ENCODE measurements at regions not wholly inside any gene's neighbourhood (a gene's known extent, or its start where the extent isn't known, plus 50 kb on each side); places are given as distances from the start of the nearest gene placed in this dataset.

DNA sequence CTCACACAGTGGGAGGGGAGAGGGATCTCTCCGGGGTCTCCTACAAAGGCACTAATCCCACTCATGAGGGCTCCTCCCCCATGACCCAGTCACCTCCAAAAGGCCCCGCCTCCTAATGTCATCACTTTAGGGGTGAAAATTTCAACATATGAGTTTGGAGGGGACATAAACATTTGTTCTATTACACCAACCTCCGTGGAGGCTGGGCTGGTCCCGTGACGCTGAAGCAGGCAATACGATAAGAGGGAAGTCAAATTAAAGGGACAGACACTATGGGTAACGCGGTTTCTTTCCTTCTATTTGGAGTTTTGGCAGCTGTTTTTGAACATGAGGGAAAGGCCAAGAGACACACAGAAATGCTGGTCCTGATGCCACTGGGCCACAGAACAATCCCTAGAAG, 175.7 kb upstream of the VASH1 start:
- 0 out of 2 replicates have a peak, but pooled peaks cover under 1% of the 10 kb centered on the region for H3K27me3 ChIP-seq (ENCODE audit: control insufficient read depth, low read length)
- TF ChIP-seq EZH2phosphoT487 (IDR thresholded peaks at IDR 0.05; ENCODE audit: borderline replicate concordance, low read length), result no peak
- no peak for TF ChIP-seq CTCF (IDR thresholded peaks at IDR 0.05; ENCODE audit: low read depth, low read length, poor library complexity, severe bottlenecking)
- H3K4me2 ChIP-seq (ENCODE audit: low read length), result no peak overlapping the region
- H3K79me2 ChIP-seq (ENCODE audit: control insufficient read depth, low read length), result no peaks in the 10 kb centered on the region
- no peak overlapping the region for H3K4me3 ChIP-seq (ENCODE audit: low read length)
- H4K20me1 ChIP-seq (ENCODE audit: control insufficient read depth, insufficient read depth, low read depth, low read length), result no peaks in the 10 kb centered on the region
- H3F3A ChIP-seq (ENCODE audit: control insufficient read depth, insufficient read depth), result no peaks in the 10 kb centered on the region
- no peaks in the 10 kb centered on the region for H3K4me1 ChIP-seq (ENCODE audit: control insufficient read depth, low read length)
- no peak overlapping the region for H3K27ac ChIP-seq (ENCODE audit: low read depth, low read length)
- H3K9me3 ChIP-seq (ENCODE audit: control insufficient read depth, insufficient read depth, low read length), result no peaks in the 10 kb centered on the region
- H3K9me2 ChIP-seq (replicated peaks; ENCODE audit: control insufficient read depth, low read length), result no peaks in the 10 kb centered on the region
- no peaks in the 10 kb centered on the region for H3K36me3 ChIP-seq (ENCODE audit: control insufficient read depth, low read length)

DNA sequence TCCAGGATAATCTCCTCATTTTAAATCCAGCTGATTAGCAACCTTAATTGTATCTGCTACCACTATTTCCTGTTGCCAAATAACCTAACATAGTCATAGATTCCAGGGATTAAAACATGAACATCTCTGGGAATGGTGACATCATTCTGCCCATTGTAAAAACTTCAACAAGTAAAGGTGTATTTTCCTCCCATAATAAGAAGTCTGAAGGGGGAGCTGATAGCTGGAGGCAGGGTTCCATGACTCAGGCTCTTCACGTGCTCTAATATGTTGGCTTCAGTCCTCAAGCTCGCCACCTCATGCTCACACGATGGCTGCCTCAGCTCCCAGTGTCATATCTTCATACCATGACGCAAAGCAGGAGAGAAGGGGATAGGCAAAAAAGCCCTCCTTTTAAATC, 172.0 kb upstream of the VASH1 start:
- H3K27me3 ChIP-seq (ENCODE audit: control insufficient read depth, low read length), result no peaks in the 10 kb centered on the region
- H3K79me2 ChIP-seq (ENCODE audit: control insufficient read depth, low read length), result no peaks in the 10 kb centered on the region
- H3K4me2 ChIP-seq (ENCODE audit: low read length), result no peak overlapping the region
- no peaks in the 10 kb centered on the region for H4K20me1 ChIP-seq (ENCODE audit: control insufficient read depth, insufficient read depth, low read depth, low read length)
- no peaks in the 10 kb centered on the region for H3K36me3 ChIP-seq (ENCODE audit: control insufficient read depth, low read length)
- no peak overlapping the region for H3K4me3 ChIP-seq (ENCODE audit: low read length)
- H3F3A ChIP-seq (ENCODE audit: control insufficient read depth, insufficient read depth), result no peaks in the 10 kb centered on the region
- no peak overlapping the region for H3K27ac ChIP-seq (ENCODE audit: low read depth, low read length)
- H3K9me2 ChIP-seq (replicated peaks; ENCODE audit: control insufficient read depth, low read length), result no peaks in the 10 kb centered on the region
- no peaks in the 10 kb centered on the region for H3K4me1 ChIP-seq (ENCODE audit: control insufficient read depth, low read length)
- no peak for TF ChIP-seq EZH2phosphoT487 (IDR thresholded peaks at IDR 0.05; ENCODE audit: borderline replicate concordance, low read length)
- no peak for TF ChIP-seq CTCF (IDR thresholded peaks at IDR 0.05; ENCODE audit: low read depth, low read length, poor library complexity, severe bottlenecking)
- no peaks in the 10 kb centered on the region for H3K9me3 ChIP-seq (ENCODE audit: control insufficient read depth, insufficient read depth, low read length)

- no peaks in the 10 kb centered on the region for H3F3A ChIP-seq (ENCODE audit: control insufficient read depth, insufficient read depth)
- H4K20me1 ChIP-seq (ENCODE audit: control insufficient read depth, insufficient read depth, low read depth, low read length), result no peaks in the 10 kb centered on the region
- H3K27ac ChIP-seq (ENCODE audit: low read depth, low read length), result no peak overlapping the region
- no peaks in the 10 kb centered on the region for H3K27me3 ChIP-seq (ENCODE audit: control insufficient read depth, low read length)
- H3K9me2 ChIP-seq (replicated peaks; ENCODE audit: control insufficient read depth, low read length), result no peaks in the 10 kb centered on the region
- no peaks in the 10 kb centered on the region for H3K9me3 ChIP-seq (ENCODE audit: control insufficient read depth, insufficient read depth, low read length)
- no peaks in the 10 kb centered on the region for H3K36me3 ChIP-seq (ENCODE audit: control insufficient read depth, low read length)
- no peak for TF ChIP-seq CTCF (IDR thresholded peaks at IDR 0.05; ENCODE audit: low read depth, low read length, poor library complexity, severe bottlenecking)
- TF ChIP-seq EZH2phosphoT487 (IDR thresholded peaks at IDR 0.05; ENCODE audit: borderline replicate concordance, low read length), result no peak
- no peak overlapping the region for H3K4me3 ChIP-seq (ENCODE audit: low read length)
- no peaks in the 10 kb centered on the region for H3K79me2 ChIP-seq (ENCODE audit: control insufficient read depth, low read length)
- no peaks in the 10 kb centered on the region for H3K4me1 ChIP-seq (ENCODE audit: control insufficient read depth, low read length)
- H3K4me2 ChIP-seq (ENCODE audit: low read length), result no peak overlapping the region
Measured at GRCh38 chr14:76591266-76591665, 170.0 kb upstream of the VASH1 start.

GRCh38 chr14:76595266-76595665, 166.0 kb upstream of the VASH1 start:
- TF ChIP-seq CTCF (IDR thresholded peaks at IDR 0.05; ENCODE audit: low read depth, low read length, poor library complexity, severe bottlenecking) (no peak), EZH2phosphoT487 (IDR thresholded peaks at IDR 0.05; ENCODE audit: borderline replicate concordance, low read length) (no peak)
- H3F3A ChIP-seq (ENCODE audit: control insufficient read depth, insufficient read depth), result no peaks in the 10 kb centered on the region
- no peaks in the 10 kb centered on the region for H3K9me2 ChIP-seq (replicated peaks; ENCODE audit: control insufficient read depth, low read length)
- H3K36me3 ChIP-seq (ENCODE audit: control insufficient read depth, low read length), result no peaks in the 10 kb centered on the region
- H3K79me2 ChIP-seq (ENCODE audit: control insufficient read depth, low read length), result no peaks in the 10 kb centered on the region
- no peaks in the 10 kb centered on the region for H3K9me3 ChIP-seq (ENCODE audit: control insufficient read depth, insufficient read depth, low read length)
- H3K27ac ChIP-seq (ENCODE audit: low read depth, low read length), result no peak overlapping the region
- H3K4me1 ChIP-seq (ENCODE audit: control insufficient read depth, low read length), result no peaks in the 10 kb centered on the region
- peaks cover 4% of the 10 kb centered on the region; the same call in 1 of the 2 replicates for H3K27me3 ChIP-seq (ENCODE audit: control insufficient read depth, low read length)
- no peak overlapping the region for H3K4me2 ChIP-seq (ENCODE audit: low read length)
- H4K20me1 ChIP-seq (ENCODE audit: control insufficient read depth, insufficient read depth, low read depth, low read length), result no peaks in the 10 kb centered on the region
- H3K4me3 ChIP-seq (ENCODE audit: low read length), result no peak overlapping the region
